HG03565 (cell line): ENCODE measurements at regions not wholly inside any gene's neighbourhood (a gene's known extent, or its start where the extent isn't known, plus 50 kb on each side); places are given as distances from the start of the nearest gene placed in this dataset.

Source experiments
- ATAC-seq: cut with Tn5 transposase; IDR thresholded peaks from one replicate; pipeline ENCODE4 v1.9.1; 2021; ENCODE audit warnings: mild to moderate bottlenecking, moderate library complexity; ENCODE audit not compliant: unreplicated experiment

- ATAC-seq: no peak
Measured at GRCh38 chr5:133715616-133716015, 103.3 kb upstream of the FSTL4 start.

GRCh38 chr5:133715216-133715615 is 102.9 kb upstream of the FSTL4 start:
- ATAC-seq: no peak

- no peak for ATAC-seq
Measured at GRCh38 chr5:133714161-133714915, 102.0 kb upstream of the FSTL4 start.

- no peak for ATAC-seq
Measured at GRCh38 chr5:133713751-133714150, 101.4 kb upstream of the FSTL4 start.

- no peak for ATAC-seq
Measured at GRCh38 chr5:133713209-133713608, 100.9 kb upstream of the FSTL4 start.

GRCh38 chr5:133712562-133712961 is 100.2 kb upstream of the FSTL4 start:
- no peak for ATAC-seq

- ATAC-seq: no peak
Measured at GRCh38 chr5:133709209-133709725, 96.9 kb upstream of the FSTL4 start.

- ATAC-seq: no peak
Measured at GRCh38 chr5:133708331-133708850, 96.0 kb upstream of the FSTL4 start.

GRCh38 chr5:133707629-133708028 is 95.3 kb upstream of the FSTL4 start:
- ATAC-seq: no peak

GRCh38 chr5:133706506-133707430 is 94.4 kb upstream of the FSTL4 start:
- ATAC-seq: no peak

GRCh38 chr5:133705331-133705730 is 93.0 kb upstream of the FSTL4 start:
- no peak for ATAC-seq

- no peak for ATAC-seq
Measured at GRCh38 chr5:133704411-133704810, 92.1 kb upstream of the FSTL4 start.

- ATAC-seq: no peak
Measured at GRCh38 chr5:133703935-133704334, 91.6 kb upstream of the FSTL4 start.

- ATAC-seq: no peak
Measured at GRCh38 chr5:133702791-133703770, 90.7 kb upstream of the FSTL4 start.

GRCh38 chr5:133701871-133702270 is 89.5 kb upstream of the FSTL4 start:
- no peak for ATAC-seq

- ATAC-seq: no peak
Measured at GRCh38 chr5:133700251-133700650, 87.9 kb upstream of the FSTL4 start.

- ATAC-seq: no peak
Measured at GRCh38 chr5:133698646-133699526, 86.5 kb upstream of the FSTL4 start.

- no peak for ATAC-seq
Measured at GRCh38 chr5:133698259-133698554, 85.9 kb upstream of the FSTL4 start.

GRCh38 chr5:133697536-133698258 is 85.4 kb upstream of the FSTL4 start:
- ATAC-seq: no peak
